SK-N-MC (cell line): ENCODE measurements at regions not wholly inside any gene's neighbourhood (a gene's known extent, or its start where the extent isn't known, plus 50 kb on each side); places are given as distances from the start of the nearest gene placed in this dataset.

ENCODE experiments used
- EZH2 ChIP-seq: fragments of 200-600 bp; sonication (generic); IDR thresholded peaks from one replicate; pipeline ENCODE4 v1.6.1; 2017; ENCODE audit warnings: antibody characterized with exemption
- POLR2AphosphoS5 ChIP-seq: IDR thresholded peaks from 2 replicates; pipeline ENCODE4 v1.6.1; 2012; ENCODE audit warnings: mild to moderate bottlenecking, low read depth, low read length, borderline replicate concordance

GRCh38 chr2:239834143-239834542 lies 191.0 kb downstream of the NDUFA10 start:
- no peak for TF ChIP-seq POLR2AphosphoS5
- TF ChIP-seq EZH2 = no peak
